IMR-90 (cell line): ENCODE measurements at regions not wholly inside any gene's neighbourhood (a gene's known extent, or its start where the extent isn't known, plus 50 kb on each side); places are given as distances from the start of the nearest gene placed in this dataset.

Source experiments
- ATAC-seq: fragments of 200-7000 bp; cut with Tn5 transposase; 2 replicates; pipeline ENCODE4 v1.9.1; 2020; ENCODE audit warnings: low read depth, mild to moderate bottlenecking, moderate library complexity
- BruUV-seq: library from RNA; stranded (reverse); fragments of 400-500 nt; replicated peaks from 2 replicates; lab custom pipeline; 2021; lab: Mats Ljungman, UMichigan
- CTCF ChIA-PET: fragments of 300-600 bp; formaldehyde crosslinking; extraction: SDS; loops from one replicate; lab custom pipeline; 2021; ENCODE audit warnings: antibody characterized with exemption; lab: Yijun Ruan, JAX
- POLR2A ChIA-PET: fragments of 300-600 bp; sonication (Branson Sonifier 250); formaldehyde crosslinking; loops from one replicate; lab custom pipeline; 2022; ENCODE audit warnings: antibody characterized with exemption; ENCODE audit not compliant: unreplicated experiment; lab: Charles Lee
- DNase-seq: peaks from one replicate; pipeline ENCODE4 v3.0.0; 2013
- H2AFZ ChIP-seq: replicated peaks from 2 replicates; pipeline ENCODE3; 2013; ENCODE audit warnings: low read length, mild to moderate bottlenecking; ENCODE audit not compliant: poor library complexity
- H2AK5ac ChIP-seq: 2 replicates; pipeline ENCODE4 v1.6.1; 2013; ENCODE audit warnings: low read depth, low read length, inconsistent platforms
- H2AK9ac ChIP-seq: replicated peaks from 2 replicates; pipeline ENCODE3; 2013; ENCODE audit warnings: mild to moderate bottlenecking, low read depth, low read length, moderate library complexity; ENCODE audit not compliant: poor library complexity
- H2BK120ac ChIP-seq: 2 replicates; pipeline ENCODE4 v1.6.1; 2013; ENCODE audit warnings: low read depth, low read length, inconsistent platforms
- H2BK15ac ChIP-seq: 3 replicates; pipeline ENCODE4 v1.6.1; 2013; ENCODE audit warnings: low read depth, low read length, inconsistent platforms
- H2BK20ac ChIP-seq: 2 replicates; pipeline ENCODE4 v1.6.1; 2013; ENCODE audit warnings: low read depth, mild to moderate bottlenecking, inconsistent platforms, low read length, moderate library complexity
- H2BK5ac ChIP-seq: 2 replicates; pipeline ENCODE4 v1.6.1; 2013; ENCODE audit warnings: mild to moderate bottlenecking, low read depth, low read length, inconsistent platforms; ENCODE audit not compliant: poor library complexity, severe bottlenecking
- H3K14ac ChIP-seq: replicated peaks from 2 replicates; pipeline ENCODE4 v1.6.1; 2013; ENCODE audit warnings: low read depth, low read length, inconsistent platforms
- H3K18ac ChIP-seq: 2 replicates; pipeline ENCODE4 v1.6.1; 2013; ENCODE audit warnings: low read depth, low read length, control low read depth
- H3K23ac ChIP-seq: 2 replicates; pipeline ENCODE4 v1.6.1; 2013; ENCODE audit warnings: low read depth, low read length, inconsistent platforms
- H3K27ac ChIP-seq: 2 replicates; pipeline ENCODE4 v1.5.1; 2013; ENCODE audit warnings: mild to moderate bottlenecking, control low read depth, low read length; ENCODE audit not compliant: insufficient read depth
- H3K27me3 ChIP-seq: 2 replicates; pipeline ENCODE4 v1.6.1; 2013; ENCODE audit warnings: low read length; ENCODE audit not compliant: control insufficient read depth, insufficient read depth
- H3K36me3 ChIP-seq: 2 replicates; pipeline ENCODE4 v1.6.1; 2013; ENCODE audit warnings: low read length, mixed read lengths; ENCODE audit not compliant: control insufficient read depth, insufficient read depth
- H3K4ac ChIP-seq: 2 replicates; pipeline ENCODE4 v1.6.1; 2013; ENCODE audit warnings: low read depth, low read length, inconsistent platforms
- H3K4me1 ChIP-seq: 2 replicates; pipeline ENCODE4 v1.6.1; 2013; ENCODE audit warnings: low read length, mixed read lengths; ENCODE audit not compliant: control insufficient read depth, insufficient read depth
- H3K4me2 ChIP-seq: 2 replicates; pipeline ENCODE4 v1.6.1; 2013; ENCODE audit warnings: low read depth, mild to moderate bottlenecking, control low read depth, low read length, moderate library complexity
- H3K4me3 ChIP-seq: 2 replicates; pipeline ENCODE4 v1.5.1; 2013; ENCODE audit warnings: low read depth, mild to moderate bottlenecking, control low read depth, low read length, moderate library complexity; ENCODE audit not compliant: insufficient read depth
- H3K56ac ChIP-seq: 2 replicates; pipeline ENCODE4 v1.6.1; 2013; ENCODE audit warnings: low read length, inconsistent platforms; ENCODE audit not compliant: insufficient read depth; ENCODE audit errors: extremely low read depth
- H3K79me1 ChIP-seq, 2 experiments: 2 replicates each; pipeline ENCODE4 v1.6.1; 2013; ENCODE audit warnings: low read length in 2 of 2, inconsistent platforms in 1 of 2, low read depth in 1 of 2
- H3K9ac ChIP-seq: 2 replicates; pipeline ENCODE4 v1.6.1; 2013; ENCODE audit warnings: low read depth, low read length, control low read depth
- H3K9me1 ChIP-seq: 2 replicates; pipeline ENCODE4 v1.6.1; 2013; ENCODE audit warnings: low read length, inconsistent platforms; ENCODE audit not compliant: insufficient read depth
- H3K9me3 ChIP-seq: 2 replicates; pipeline ENCODE4 v1.6.1; 2013; ENCODE audit warnings: low read length; ENCODE audit not compliant: control insufficient read depth, insufficient read depth
- H4K20me1 ChIP-seq: 2 replicates; pipeline ENCODE4 v1.6.1; 2013; ENCODE audit warnings: low read length, inconsistent platforms; ENCODE audit not compliant: insufficient read depth
- H4K5ac ChIP-seq: 2 replicates; pipeline ENCODE4 v1.6.1; 2013; ENCODE audit warnings: mild to moderate bottlenecking, low read depth, low read length, control low read depth
- H4K8ac ChIP-seq, 2 experiments: 2 replicates each; pipeline ENCODE4 v1.6.1; 2013; ENCODE audit warnings: low read depth in 2 of 2, low read length in 2 of 2, control low read depth in 1 of 2, inconsistent platforms in 1 of 2
- H4K91ac ChIP-seq: 2 replicates; pipeline ENCODE4 v1.6.1; 2013; ENCODE audit warnings: low read depth, low read length, inconsistent platforms; ENCODE audit not compliant: insufficient read depth
- RFX5 ChIP-seq: IDR thresholded peaks from 2 replicates; pipeline ENCODE4 v1.8.0; 2012; ENCODE audit warnings: low read depth, mild to moderate bottlenecking, low read length, moderate library complexity
- WGBS, 2 experiments: methylation state at CpG; one replicate each; pipeline versions ENCODE4 v1.1.5 to v1.1.7; 2013; ENCODE audit warnings: missing lambda C conversion rate in 2 of 2; ENCODE audit not compliant: insufficient read length in 1 of 2; ENCODE audit errors: extremely low coverage in 2 of 2; 5-methylcytosine and 5-hydroxymethylcytosine counted together
- dilution Hi-C: fragments of 300-500 bp; cut with HindIII; formaldehyde crosslinking; loops from one replicate; pipeline ENCODE4 v1.14.3; 2018; ENCODE audit warnings: low sequenced_read_pairs; ENCODE audit not compliant: unreplicated experiment
- in situ Hi-C: fragments of 300-500 bp; cut with MboI; formaldehyde crosslinking; loops from 3 replicates; pipeline ENCODE4 v1.14.3; 2019; ENCODE audit warnings: low sequenced_read_pairs, inconsistent platforms, mixed read lengths
- intact Hi-C: fragments of 100-400 bp; cut with micrococcal nuclease; formaldehyde crosslinking; loops from 2 replicates; pipeline ENCODE4 v1.10.0; 2022

GRCh38 chr2:129823044-129823443, 156.4 kb upstream of the RAB6C start:
- Histone ChIP-seq H4K8ac (no peak overlapping the region), H3K27ac (no peak overlapping the region), H2AK5ac (no peak overlapping the region), H3K14ac (no peak overlapping the region), H3K23ac (no peak overlapping the region), H3K4me1 (no peaks in the 10 kb centered on the region), H3K56ac (no peak overlapping the region), H3K4me2 (no peak overlapping the region), H3K4ac (no peak overlapping the region), H3K27me3 (no peaks in the 10 kb centered on the region), H3K9me1 (no peaks in the 10 kb centered on the region), H2BK20ac (no peak overlapping the region), H2AFZ (no peak overlapping the region), H3K79me1 (no peaks in the 10 kb centered on the region), H3K9me3 (no peaks in the 10 kb centered on the region), H4K91ac (no peak overlapping the region), H3K4me3 (no peak overlapping the region), H3K36me3 (no peaks in the 10 kb centered on the region), H4K20me1 (no peaks in the 10 kb centered on the region), H2BK5ac (no peak overlapping the region), H2AK9ac (no peak overlapping the region), H3K9ac (no peak overlapping the region), H4K5ac (no peak overlapping the region), H3K18ac (no peak overlapping the region), H2BK120ac (no peak overlapping the region), H2BK15ac (no peak overlapping the region)
- intact Hi-C loops (no loop called here), in situ Hi-C loops (no loop called here), dilution Hi-C loops (no loop called here)
- ChIA-PET POLR2A (no interaction called here), CTCF (interaction anchor here (0.6 kb wide), 1 partner anchor 825 kb away, joined by 3 read pairs; no protein-coding TSS in a partner anchor)
- no peak for DNase-seq
- no peak for ATAC-seq
- no TSS peak for BruUV-seq
- 51% methylated on average over 5 of the region's 10 CpGs; no CpG with 5 or more reads in 1 of the 2 experiments for WGBS, 2 experiments
- no peak for TF ChIP-seq RFX5
